ENCODE measurements at regions not wholly inside any gene's neighbourhood (a gene's known extent, or its start where the extent isn't known, plus 50 kb on each side); places are given as distances from the start of the nearest gene placed in this dataset.
"Not testable (repeated sequence)": the region's sequence is repeated elsewhere in the genome, so short reads cannot be mapped to it uniquely, and the experiment has no call there.

DNA sequence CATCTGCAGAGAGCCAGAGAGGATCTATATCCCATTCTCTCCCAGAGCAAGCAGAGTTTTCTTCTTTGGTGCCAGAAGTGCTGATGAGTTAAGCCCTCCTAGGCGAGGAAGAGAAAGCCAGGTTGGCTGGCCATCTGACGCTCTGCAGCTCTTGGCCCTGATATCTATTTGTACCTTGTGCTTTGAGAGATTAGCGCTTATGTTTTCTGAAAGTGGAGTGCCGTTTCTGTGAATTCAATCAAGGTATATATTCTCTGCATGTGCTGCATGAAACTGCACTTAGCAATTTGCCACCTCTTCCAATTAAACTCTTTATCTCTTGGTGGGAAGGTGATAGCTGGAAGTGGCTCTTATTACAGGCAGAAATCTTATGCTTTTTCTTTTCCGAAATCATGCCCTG lies 177.5 kb downstream of the LPIN1 start:
- no peak for DNase-seq

DNA sequence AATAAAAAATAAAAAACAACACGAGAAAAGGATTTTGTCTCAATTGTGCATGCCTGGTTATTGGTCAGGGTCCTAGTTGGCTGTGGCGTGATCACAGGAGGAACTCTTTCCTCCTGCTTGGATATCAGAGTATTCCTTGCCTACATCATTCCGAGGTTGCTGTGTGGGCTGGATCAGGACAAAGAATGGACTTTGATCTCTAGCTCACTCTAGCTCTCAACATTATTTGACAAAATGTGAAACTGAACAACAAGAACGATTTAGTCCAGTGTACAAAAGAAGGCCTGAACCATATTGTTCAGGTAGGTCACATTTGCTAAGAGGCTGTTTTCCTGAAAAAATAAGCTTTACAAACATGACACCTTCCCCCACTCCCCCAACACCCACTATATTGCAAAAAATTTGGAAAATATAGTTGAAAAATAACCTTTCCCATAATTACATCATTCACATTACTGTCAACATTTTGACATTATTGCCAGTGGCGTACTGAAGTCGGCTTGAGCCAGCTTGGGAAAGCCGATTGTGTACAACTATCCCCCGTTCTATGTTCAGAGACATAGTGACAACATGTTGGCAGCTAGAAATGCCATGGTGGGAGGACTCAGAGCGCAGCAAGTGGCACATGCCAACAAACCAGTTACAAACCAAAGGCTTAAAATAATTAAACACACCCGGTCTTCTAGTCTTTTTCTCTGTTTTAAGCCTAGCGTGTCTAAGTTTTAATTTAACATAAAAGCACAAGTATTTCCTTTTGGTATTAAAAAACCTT lies 179.0 kb downstream of the LPIN1 start:
- no peak for DNase-seq

DNA sequence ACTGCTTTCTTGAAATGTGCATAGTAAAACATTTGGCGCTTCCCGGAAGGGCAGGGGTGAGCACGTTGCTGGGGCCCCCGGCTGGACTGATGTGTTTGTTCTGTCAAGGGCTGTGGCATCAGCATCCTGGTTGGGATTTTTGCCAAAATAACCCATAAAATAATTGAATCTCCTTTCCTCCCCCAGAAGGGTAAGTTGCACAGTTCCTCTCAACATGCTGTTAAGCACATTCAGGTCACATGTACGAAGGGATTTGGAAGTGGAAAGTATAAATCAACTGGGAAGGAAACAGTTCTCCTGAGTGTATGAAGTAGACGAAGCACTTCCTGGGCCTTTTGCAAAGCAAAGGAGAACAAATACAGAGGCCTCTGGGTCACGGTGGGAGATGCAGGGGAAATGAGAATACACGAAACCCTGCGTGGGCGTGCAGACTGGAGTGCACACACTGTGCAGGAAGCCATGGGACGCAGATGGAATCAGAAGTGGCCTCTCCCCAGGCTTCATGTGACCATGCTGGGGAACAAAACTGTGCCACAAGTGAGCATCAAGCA lies 183.9 kb downstream of the LPIN1 start:
- no peak for DNase-seq

DNA sequence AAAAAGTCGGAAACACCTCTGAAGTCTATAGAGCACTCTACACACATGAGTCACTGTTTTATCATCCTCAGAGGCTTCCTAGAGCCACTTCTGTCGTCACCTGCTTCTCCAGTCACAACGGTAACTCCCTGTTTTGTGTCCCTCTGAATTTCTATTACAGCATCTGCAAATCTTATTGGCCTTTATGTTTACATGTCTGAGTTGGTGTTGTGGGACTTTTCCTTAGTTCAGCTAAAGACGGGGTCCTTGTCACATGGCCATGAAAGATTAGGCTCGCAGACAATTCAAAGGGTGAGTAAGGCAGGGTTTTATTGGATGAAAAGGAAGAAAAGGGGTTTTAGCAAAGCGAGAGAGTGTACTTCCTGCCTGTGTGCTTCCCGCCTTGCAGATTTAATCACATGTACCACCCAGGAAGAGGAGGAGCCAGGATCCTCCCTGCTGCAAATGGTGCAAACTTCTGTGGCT lies 185.6 kb downstream of the LPIN1 start:
- no peak for DNase-seq

DNA sequence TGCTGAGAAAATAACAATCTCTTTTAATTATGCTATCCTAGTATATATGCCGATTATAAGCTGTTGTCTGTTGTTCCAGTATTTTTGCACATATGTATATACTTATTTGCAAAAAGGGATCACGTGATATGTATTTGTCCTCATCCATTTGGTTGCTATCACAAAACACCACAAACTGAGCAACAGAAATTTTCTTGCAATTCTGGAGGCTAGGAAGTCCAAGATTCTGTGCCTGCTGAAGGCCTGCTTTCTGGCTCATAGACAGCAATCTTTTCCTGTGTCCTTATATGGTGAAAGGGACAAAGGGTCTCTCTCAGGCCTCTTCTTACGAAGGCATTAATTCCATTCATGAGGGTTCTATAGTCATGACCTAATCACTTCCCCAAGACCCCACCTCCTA lies 186.5 kb downstream of the LPIN1 start:
- DNase-seq = no peak

DNA sequence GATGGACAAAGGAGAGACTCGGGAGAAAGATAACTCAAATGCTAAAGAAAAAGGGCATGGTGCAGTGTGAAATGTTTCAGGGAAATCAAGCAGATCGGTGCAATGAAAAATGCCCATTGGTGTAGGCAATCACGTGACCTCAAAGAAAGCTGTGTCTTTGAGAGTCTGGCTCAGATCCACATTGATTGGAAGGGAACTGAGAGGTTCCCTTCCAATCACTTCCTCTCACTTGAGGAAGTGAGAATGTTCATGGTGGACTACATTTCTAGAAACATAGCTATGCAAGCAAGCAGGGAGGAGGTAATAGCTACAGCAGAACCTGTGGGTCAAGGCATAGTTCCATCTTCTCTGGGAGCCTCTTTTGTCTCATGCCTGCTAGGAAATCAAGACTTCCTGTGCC lies 187.4 kb downstream of the LPIN1 start:
- no peak for DNase-seq

DNA sequence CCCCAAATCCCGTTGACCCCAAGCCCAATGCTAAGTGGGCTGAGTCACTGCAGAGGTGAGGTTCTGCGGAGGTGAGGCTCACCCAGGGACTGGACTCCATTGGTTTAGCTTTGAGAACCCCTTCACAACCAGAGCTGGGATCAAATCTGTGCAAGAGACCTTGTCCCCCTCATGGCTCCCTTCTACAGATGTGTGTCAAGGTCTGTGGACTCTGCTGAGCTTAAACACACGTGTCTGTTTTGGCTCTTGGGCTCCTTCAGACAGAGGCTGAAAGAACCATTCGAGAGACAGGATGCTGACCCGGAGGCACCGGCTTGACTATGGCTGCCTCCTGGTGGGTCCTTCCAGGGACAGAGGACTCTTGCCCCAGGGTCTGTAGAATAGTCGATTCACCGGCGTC lies 190.3 kb downstream of the LPIN1 start:
- no peak for DNase-seq

DNA sequence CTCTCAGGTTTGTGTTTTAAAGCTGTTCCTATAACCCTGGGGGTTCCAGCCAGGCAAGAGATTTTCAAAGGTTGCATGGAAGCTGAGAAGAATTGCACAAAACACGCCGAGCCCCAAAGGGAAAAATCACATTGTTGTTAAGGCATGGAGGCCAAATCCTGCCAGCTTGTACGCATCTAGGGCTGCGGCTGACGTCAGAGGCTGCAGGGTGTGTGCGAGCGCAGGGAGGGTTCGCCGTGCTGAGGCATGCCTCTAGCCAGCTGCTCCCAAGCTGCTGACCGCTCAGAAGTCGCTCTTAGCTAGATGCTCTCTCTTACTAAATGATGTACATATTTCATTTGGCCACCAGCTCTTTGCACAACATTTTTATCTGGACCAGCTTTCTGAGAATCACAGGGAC lies 191.8 kb downstream of the LPIN1 start:
- no peak for DNase-seq

DNA sequence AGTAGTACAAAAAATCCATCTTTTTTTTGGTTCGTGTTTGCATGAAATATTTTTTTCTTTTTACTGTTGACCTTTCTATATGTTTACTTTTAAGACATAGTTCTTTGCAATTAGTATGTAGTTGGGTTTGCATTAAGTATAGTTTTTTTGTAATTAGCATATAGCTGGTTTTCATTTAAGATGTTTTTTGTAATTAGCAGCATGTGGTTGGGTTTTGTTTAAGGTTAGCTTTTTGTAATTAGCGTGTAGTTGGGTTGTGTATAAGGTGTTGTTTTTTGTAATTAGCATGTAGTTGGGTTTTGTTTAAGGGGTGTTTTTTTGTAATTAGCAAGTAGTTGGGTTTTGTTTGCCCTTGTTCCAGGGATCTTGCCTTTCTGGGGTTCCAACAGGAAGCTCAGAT lies 193.1 kb downstream of the LPIN1 start:
- no peak for DNase-seq

DNA sequence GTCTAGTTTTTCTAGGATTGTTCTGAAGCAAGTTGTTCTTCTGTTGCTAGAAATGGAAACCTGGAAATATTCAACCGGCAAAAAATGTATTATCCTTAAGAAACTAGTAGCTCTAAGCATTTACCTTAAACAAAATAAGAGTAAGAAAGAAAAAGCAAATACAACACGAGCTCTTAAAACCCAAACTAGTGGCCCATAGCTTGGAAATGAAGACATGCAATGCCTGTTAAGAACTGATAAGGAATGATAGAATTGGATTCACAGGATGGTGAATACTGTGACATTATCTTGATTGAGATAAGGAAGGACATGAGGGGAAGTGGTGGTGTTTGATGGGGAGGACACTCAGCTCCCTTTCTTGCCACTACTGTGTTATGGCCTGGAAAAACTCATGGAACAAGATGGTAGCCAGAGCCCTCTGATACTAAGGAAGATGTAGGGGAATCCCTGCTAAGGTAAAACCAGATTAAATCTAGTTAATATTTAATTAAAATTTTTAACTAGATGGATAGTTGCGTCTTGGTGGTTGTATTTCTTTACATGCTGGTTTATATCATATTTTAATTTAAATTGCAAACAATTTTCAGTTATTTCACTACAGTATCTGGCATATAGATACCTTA lies 193.8 kb downstream of the LPIN1 start:
- DNase-seq = no peak

DNA sequence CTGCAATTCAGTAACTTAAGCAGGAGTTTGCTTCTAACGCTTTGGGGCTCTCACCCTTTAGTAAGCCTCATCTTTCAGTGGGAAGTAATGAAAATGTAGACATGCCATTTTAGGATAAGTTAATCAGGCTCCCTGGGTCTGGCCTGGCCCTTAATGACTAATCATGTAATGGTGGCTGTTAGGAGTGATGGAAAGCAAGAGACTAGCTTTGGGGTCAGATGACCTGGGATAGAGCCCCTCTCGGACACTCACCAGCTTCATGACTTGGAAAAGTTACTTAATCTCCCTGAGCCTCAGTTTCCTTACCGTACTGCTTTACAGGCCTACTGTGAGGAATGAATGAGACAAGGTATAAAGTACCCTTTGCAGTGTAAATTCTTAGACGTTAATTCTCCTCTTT lies 194.4 kb downstream of the LPIN1 start:
- DNase-seq = no peak

DNA sequence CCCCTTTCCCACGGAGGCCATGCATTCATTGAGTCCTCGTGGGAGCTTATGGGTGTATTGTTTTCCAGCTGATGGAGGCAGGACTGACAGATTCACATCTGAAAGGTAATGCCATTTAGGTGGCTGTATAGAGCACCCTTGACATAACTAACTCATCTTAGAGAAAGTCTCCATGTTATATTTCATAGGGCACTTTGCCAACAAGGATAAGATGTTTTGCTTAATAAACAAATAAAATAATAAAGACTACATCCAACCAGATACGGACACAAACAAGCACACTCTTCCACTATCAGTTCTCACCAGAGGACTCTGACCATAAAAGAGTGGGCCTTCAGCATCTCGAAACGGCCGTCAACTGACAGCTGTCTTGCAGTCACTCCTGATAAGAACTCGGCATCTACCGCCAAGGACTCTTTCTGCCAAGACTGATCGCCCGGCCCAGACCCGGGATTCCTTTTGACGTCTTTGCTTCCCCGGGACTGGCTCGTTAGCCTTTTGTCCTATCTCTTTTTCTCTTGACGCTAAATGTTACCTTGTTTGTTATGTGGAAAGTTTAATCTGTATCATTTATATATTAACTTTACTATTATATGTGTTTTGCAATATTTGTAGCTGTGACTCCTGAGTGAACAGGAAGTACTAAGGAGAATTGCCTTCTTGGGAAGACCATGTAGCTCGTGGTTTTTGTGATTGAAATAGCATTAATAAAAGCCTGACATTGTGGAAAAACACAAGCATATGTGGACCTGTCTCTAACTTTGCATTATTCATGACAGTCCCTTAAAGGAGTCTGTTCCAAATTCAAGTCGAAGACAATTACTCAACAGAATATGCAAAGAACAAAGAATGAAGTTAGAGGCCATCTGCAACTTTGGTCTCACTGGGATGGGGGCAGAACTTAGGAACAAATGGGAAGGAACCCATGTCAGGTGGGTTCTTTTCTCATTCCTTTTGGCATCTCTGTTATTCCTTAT lies 195.1 kb downstream of the LPIN1 start:
- DNase-seq = no peak

DNA sequence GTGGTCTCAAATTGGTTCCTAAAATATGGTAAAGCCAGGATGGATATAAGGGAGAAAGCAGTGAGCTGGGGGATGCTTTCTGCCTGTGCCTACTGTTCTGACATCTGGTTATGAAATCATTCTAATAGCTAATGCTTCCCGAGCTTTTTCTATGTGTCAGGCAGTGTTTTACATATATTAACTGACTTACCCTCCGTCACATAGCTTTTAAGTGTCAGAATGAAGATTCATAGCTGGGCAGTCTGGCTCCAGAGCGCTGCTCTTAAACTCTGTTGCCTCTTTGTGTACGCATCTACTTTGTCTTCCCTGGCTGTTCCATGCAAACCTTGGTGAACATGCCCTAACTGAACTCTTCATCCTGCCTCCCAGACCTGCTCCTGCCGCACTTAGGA lies 195.7 kb downstream of the LPIN1 start:
- no peak for DNase-seq

DNA sequence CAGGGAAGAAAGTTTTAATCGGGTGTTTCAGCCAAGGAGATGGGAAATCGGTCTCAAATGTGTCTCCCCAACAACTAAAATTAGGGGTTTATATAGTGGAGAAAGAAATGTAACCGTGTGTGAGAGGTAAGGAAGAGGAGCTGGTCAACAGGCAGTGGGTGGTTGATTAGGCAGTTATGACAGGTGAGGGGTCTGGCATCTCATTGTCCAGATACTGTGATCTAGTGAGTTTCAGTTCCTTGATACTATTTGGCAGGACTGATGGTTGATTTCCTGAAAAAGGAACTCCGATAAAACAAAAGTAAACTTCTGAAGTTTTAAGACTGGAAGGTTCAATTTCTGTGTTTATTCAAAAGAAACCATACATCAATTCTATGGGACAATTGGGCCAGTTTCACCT lies 197.9 kb downstream of the LPIN1 start:
- DNase-seq = no peak

DNA sequence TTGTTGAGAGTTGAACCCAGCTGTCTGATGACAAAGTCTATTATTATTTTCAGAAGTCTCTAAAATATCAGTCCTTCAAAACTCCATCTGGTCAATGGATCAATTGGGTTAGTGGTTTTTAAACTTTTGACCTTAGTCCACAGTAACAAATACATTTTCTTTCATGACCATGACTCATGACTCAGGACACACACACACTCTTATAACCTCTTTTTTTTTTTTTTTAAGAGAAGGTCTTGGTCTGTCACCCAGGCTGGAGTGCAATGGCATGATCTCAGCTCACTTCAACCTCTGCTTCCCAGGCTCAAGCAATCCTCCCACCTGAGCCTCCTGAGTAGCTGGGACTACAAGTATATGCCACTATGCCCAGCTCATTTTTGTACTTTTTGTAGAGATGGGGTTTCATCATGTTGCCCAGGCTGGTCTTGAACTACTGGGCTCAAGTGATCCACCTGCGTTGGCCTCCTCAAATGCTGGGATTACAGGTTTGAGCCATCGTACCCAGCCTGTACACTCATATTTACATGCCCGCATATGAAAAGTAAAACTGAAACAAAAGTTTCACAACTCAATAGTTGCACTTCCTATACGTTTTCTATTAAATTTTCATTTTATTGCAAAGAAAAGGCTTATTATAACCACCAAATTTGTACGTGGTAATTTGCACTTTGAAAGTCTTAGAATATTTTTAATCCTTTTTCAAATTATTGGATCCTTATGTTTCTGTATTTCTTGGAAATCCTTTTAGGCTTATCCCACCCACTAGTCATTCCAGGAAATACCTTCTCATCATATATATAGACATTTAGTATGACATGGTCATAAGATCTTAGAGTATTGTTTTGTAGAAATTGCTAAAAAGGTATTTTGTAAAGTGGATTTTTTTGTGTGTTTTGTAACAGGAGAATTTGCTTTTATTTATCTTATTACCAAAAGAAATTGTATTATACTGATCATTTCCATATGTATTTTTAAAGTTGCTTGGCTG lies 199.0 kb downstream of the LPIN1 start:
- no peak for DNase-seq

DNA sequence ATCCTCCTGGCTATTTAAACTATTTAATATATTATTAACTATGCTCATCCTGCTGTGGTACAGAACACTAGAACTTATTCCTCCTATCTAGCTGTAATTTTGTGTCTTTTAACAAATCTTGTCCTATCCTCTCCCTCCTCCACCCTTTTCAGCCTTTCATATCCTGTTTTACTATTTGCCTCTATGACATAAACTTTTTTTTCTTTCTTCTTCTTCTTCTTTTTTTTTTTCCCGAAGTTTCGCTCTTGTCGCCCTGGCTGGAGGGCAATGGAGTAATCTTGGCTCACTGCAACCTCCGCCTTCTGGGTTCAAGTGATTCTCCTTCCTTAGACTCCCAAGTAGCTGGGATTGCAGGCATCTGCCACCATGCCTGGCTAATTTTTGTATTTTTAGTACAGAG lies 201.5 kb downstream of the LPIN1 start:
- DNase-seq = no peak

DNA sequence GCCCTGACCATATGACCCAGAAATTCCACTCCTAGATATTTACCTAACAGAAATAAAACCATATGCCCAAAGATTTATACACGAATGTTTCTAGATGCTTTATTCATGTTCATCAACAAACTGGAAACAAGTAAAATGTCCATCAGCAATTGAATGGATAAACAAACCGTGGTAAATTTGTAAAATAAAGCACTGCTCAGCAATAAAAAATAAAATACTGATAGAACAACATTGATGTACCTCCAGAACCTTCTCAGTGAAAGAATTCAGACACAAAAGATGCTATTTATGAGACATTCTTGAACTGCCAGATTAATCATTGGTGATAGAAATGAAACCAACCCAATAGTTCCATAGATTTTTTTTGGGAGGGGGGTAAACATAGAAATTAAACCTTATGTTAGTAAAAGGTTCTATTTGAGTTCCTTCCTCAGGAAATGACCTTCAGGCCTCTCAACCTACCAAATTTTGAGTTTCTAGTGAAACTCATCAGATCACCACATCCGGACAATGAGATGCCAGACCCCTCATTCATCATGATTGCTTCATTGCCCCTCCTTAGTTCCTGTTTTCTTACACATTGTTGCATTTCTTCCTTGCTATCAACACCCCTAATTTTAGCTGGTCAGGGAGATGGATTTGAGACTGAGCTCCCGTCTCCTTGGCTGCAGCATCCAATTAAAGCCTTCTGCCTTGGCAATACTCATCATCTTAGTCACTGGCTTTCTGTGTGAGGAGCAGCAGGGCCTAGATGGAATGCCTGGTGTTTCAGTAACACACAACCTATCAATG lies 203.5 kb downstream of the LPIN1 start:
- no peak for DNase-seq

DNA sequence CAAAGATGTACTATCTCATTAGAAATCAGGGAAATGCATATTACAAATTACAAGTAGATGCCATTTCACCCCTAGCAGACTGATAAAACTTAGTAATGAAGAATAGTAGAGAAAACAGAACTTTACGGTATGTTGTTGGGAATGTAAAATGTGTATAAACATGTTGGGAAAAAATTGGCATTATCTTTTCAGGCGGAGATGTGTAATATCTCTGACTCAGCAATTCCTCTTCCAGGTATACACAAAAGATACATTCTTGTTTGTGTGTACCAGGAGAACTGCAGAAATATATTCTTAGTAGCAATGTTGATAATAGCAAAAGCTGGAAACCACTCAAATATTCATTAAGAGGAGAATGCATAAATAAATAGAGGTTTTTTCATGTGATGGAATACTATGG lies 204.5 kb downstream of the LPIN1 start:
- DNase-seq = no peak

DNA sequence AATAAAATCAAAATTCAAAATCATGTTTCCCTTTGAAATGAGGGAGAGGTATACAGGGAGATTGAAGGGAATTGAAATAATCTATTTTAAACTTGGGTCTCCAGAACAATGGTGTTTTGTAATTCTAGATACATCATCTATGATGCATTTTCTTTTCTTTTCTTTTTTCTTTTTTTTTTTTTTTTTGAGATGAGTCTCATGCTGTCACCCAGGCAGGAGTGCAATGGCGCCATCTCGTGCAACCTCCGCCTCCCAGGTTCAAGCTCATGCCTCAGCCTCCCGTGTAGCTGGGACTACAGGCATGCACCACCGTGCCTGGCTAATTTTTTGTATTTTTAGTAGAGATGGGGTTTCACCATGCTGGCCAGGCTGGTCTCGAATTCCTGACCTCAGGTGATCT lies 205.1 kb downstream of the LPIN1 start:
- DNase-seq = not testable (repeated sequence)

DNA sequence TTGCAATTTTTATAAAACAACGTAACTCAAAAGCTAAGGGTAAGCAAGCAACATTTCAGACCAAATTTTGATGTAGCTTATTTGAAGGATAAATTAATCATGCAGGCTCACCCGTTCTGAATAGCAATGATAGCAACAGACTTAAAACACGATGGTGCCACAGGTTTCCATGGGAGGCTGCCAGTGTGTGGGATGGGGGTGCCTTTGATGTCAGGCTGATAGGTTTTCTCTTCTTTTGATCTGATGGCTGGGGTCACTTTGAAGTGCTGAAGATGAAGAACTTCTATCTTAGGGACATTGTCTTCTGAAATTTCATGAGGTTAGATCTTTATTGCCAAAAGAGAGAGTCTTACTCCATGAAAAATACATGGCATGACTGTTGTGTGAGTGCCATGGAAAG lies 206.8 kb downstream of the LPIN1 start:
- DNase-seq = no peak

DNA sequence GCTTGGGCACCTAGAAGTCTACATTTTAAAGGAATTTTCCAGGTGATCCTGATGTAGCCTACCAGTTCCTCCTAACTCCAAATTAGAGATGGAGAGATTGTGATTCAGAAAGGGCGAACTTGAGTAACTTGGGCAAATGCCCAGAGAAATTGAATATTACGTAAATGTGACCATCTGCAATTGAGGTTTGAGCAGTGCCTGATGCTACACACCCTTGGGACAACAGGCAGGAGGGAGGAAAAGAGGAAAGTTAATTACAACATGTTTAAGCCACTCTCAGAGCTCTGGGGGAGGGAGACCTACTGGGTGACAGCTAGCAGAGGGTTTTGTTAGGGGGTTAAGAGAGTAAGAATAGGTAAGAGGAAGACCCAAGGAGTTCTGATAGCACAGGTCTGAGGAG lies 208.9 kb downstream of the LPIN1 start:
- no peak for DNase-seq

All from NCI-H774 (cell line).